Hepatocyte (in vitro differentiated cells): ENCODE measurements at regions not wholly inside any gene's neighbourhood (a gene's known extent, or its start where the extent isn't known, plus 50 kb on each side); places are given as distances from the start of the nearest gene placed in this dataset.
"Not testable (repeated sequence)": the region's sequence is repeated elsewhere in the genome, so short reads cannot be mapped to it uniquely, and the experiment has no call there.

Experiments used
- DNase-seq: peaks from one replicate; pipeline ENCODE4 v3.0.0-alpha.2; 2016; ENCODE audit warnings: low spot score
- H2AFZ ChIP-seq: fragments of 200-600 bp; sonication (generic); 2 replicates; pipeline ENCODE4 v1.6.0; 2016; ENCODE audit warnings: antibody characterized with exemption, mild to moderate bottlenecking
- H3K27ac ChIP-seq: fragments of 200-600 bp; sonication (generic); 2 replicates; pipeline ENCODE4 v1.5.1; 2016; ENCODE audit warnings: mild to moderate bottlenecking
- H3K27me3 ChIP-seq: fragments of 200-600 bp; sonication (generic); 2 replicates; pipeline ENCODE4 v1.6.1; 2016
- H3K36me3 ChIP-seq: fragments of 200-600 bp; sonication (generic); replicated peaks from 2 replicates; pipeline ENCODE4 v1.5.1; 2016; ENCODE audit warnings: low read depth; ENCODE audit not compliant: insufficient read depth
- H3K4me1 ChIP-seq: fragments of 200-600 bp; sonication (generic); 2 replicates; pipeline ENCODE4 v1.5.1; 2016; ENCODE audit warnings: mild to moderate bottlenecking, moderate library complexity; ENCODE audit not compliant: insufficient read depth
- H3K4me2 ChIP-seq: fragments of 200-600 bp; sonication (generic); 2 replicates; pipeline ENCODE4 v1.6.0; 2016
- H3K4me3 ChIP-seq: fragments of 200-600 bp; sonication (generic); 2 replicates; pipeline ENCODE4 v1.5.1; 2016; ENCODE audit warnings: mild to moderate bottlenecking
- H3K79me2 ChIP-seq: fragments of 200-600 bp; sonication (generic); 2 replicates; pipeline ENCODE4 v1.6.0; 2017; ENCODE audit warnings: mild to moderate bottlenecking
- H3K9me2 ChIP-seq: fragments of 200-600 bp; sonication (generic); replicated peaks from 2 replicates; pipeline ENCODE4 v1.6.0; 2017; ENCODE audit warnings: mild to moderate bottlenecking; ENCODE audit not compliant: insufficient read depth
- H3K9me3 ChIP-seq: fragments of 200-600 bp; sonication (generic); 2 replicates; pipeline ENCODE4 v1.5.1; 2016; ENCODE audit warnings: low read depth, mild to moderate bottlenecking
- H4K20me1 ChIP-seq: fragments of 200-600 bp; sonication (generic); 2 replicates; pipeline ENCODE4 v1.6.0; 2016; ENCODE audit warnings: mild to moderate bottlenecking; ENCODE audit not compliant: insufficient read depth, poor library complexity, severe bottlenecking
- EZH2 ChIP-seq: fragments of 200-600 bp; sonication (generic); IDR thresholded peaks from 2 replicates; pipeline ENCODE4 v1.6.1; 2016; ENCODE audit warnings: antibody characterized with exemption, mild to moderate bottlenecking, borderline replicate concordance
- EZH2phosphoT487 ChIP-seq: fragments of 200-600 bp; sonication (generic); IDR thresholded peaks from one replicate; pipeline ENCODE4 v1.6.1; 2018; ENCODE audit warnings: antibody characterized with exemption, mild to moderate bottlenecking, low read depth, moderate library complexity; ENCODE audit not compliant: unreplicated experiment, severe bottlenecking
- WGBS: methylation state at CpG from one replicate; pipeline ENCODE4 v1.1.6; 2016; ENCODE audit warnings: low lambda C conversion rate; ENCODE audit errors: missing lambda C conversion rate; 5-methylcytosine and 5-hydroxymethylcytosine counted together
- TF ChIP-seq, protein P1 (sequence below): fragments of 200-600 bp; sonication (generic); IDR thresholded peaks from 2 replicates; pipeline ENCODE4 v1.5.1; 2016; ENCODE audit warnings: antibody characterized with exemption, mild to moderate bottlenecking; ENCODE audit not compliant: poor library complexity

DNA sequence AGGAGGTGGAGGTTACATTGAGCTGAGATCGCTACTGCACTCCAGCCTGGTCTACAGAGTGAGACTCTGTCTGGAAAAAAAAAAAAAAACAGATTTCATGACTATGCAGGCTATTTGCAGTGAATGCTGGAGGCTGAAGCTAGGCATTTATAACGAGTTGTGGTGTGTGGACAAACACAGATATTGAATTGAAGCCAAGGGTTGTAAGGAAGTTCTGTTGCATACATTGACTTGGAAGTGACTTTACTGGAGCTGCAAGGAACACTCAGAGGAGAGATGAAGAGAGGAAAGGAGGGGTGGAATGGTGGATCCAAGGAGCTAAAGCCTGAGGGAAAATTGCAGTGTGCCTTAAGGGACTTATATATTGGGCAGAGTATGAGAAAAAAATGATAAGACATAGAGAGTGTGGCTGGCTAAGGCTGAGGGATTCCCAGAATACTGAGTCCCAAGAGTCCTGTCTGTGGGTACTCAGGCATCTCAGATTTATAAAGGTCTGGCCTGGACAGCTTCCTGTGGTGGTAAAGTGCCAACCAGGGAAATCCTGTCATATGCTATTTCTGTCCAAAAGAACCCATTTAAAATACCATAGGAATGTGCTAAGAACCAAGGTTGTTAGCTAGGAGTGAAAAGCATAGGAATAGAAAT lies 87.8 kb upstream of the GUCY1A1 start:
- 59% methylated on average over 2 of the region's 2 CpGs for WGBS
- Histone ChIP-seq H3K27ac (peak overlapping the region; percentile 42), H3K4me1 (no peaks in the 10 kb centered on the region), H3K79me2 (no peaks in the 10 kb centered on the region), H3K9me2 (no peaks in the 10 kb centered on the region), H2AFZ (no peak overlapping the region), H3K4me3 (no peak overlapping the region), H3K27me3 (no peaks in the 10 kb centered on the region), H4K20me1 (no peaks in the 10 kb centered on the region), H3K4me2 (no peak overlapping the region), H3K36me3 (no peaks in the 10 kb centered on the region), H3K9me3 (no peaks in the 10 kb centered on the region)
- TF ChIP-seq EZH2 (no peak), EZH2phosphoT487 (no peak)
- TF ChIP-seq, protein P1, sequence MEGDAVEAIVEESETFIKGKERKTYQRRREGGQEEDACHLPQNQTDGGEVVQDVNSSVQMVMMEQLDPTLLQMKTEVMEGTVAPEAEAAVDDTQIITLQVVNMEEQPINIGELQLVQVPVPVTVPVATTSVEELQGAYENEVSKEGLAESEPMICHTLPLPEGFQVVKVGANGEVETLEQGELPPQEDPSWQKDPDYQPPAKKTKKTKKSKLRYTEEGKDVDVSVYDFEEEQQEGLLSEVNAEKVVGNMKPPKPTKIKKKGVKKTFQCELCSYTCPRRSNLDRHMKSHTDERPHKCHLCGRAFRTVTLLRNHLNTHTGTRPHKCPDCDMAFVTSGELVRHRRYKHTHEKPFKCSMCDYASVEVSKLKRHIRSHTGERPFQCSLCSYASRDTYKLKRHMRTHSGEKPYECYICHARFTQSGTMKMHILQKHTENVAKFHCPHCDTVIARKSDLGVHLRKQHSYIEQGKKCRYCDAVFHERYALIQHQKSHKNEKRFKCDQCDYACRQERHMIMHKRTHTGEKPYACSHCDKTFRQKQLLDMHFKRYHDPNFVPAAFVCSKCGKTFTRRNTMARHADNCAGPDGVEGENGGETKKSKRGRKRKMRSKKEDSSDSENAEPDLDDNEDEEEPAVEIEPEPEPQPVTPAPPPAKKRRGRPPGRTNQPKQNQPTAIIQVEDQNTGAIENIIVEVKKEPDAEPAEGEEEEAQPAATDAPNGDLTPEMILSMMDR: no peak
- DNase-seq: no peak

DNA sequence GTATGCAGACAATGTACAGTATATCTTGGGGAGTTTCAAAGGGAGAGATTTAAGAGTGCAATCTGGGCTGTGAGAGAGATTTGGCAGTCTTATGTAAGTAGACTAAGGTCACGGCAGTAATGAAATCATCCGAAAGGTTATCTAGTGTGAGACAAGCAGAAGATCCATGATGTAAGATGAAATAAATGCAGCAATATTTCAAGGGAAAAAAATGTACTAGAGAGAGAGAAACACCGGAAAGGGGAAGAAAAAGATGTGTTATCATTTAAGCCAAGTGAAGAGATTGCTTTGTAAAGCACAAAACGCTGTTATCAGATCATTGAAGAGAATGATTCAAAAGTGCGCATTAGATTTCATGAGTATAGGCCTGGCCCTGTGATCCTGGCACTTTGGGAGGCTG lies 88.4 kb upstream of the GUCY1A1 start:
- Histone ChIP-seq H3K79me2 (no peaks in the 10 kb centered on the region), H2AFZ (no peak overlapping the region), H3K4me2 (no peak overlapping the region), H3K4me1 (no peaks in the 10 kb centered on the region), H3K9me3 (no peaks in the 10 kb centered on the region), H4K20me1 (no peaks in the 10 kb centered on the region), H3K27me3 (no peaks in the 10 kb centered on the region), H3K9me2 (no peaks in the 10 kb centered on the region), H3K36me3 (no peaks in the 10 kb centered on the region), H3K27ac (peak overlapping the region; percentile 42), H3K4me3 (no peak overlapping the region)
- 40% methylated on average over 5 of the region's 5 CpGs for WGBS
- TF ChIP-seq EZH2: no peak
- TF ChIP-seq, protein P1: no peak
- TF ChIP-seq EZH2phosphoT487: no peak
- no peak for DNase-seq

DNA sequence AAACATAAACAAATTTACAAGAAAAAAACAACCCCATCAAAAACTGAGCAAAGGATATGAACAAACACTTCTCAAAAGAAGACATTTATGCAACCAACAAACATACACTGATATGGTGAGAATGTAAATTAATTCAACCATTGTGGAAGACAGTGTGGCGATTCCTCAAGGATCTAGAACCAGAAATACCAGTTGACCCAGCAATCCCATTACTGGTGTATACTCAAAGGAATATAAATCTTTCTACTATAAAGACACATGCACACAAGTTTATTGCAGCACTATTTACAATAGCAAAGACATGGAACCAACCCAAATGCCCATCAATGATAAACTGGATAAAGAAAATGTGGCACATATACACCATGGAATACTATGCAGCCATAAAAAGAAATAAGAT lies 92.3 kb upstream of the GUCY1A1 start:
- H3K27me3 ChIP-seq, H3K9me2 ChIP-seq, H3K79me2 ChIP-seq, H3K36me3 ChIP-seq, H3K4me2 ChIP-seq, H4K20me1 ChIP-seq, H3K4me1 ChIP-seq, H3K9me3 ChIP-seq, H3K4me3 ChIP-seq, H3K27ac ChIP-seq, H2AFZ ChIP-seq, DNase-seq: not testable (repeated sequence)
- WGBS: 53% methylated on average over 1 of the region's 1 CpG

DNA sequence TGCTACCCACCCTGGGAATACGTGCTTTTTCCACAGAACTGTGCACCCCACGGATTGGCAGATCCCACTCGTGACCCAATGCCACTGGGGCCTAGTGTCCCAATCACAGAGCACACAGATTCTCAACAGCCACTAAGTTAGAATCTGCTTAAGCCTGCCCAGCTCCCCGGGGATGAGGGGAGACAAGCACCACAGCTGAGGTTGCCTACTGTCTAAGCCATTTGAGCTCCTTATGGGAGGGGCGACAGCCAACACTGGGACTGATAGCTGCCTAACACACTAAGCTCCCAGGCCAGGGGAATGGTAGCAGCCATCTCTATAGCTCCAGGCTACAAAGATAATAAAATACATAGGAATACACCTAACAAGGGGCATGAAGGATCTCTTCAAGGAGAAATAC lies 93.5 kb upstream of the GUCY1A1 start:
- no peaks in the 10 kb centered on the region for H4K20me1 ChIP-seq
- no peaks in the 10 kb centered on the region for H3K79me2 ChIP-seq
- DNase-seq: no peak

More for the DNA sequence above, 93.5 kb upstream of the GUCY1A1 start:
- no peak for TF ChIP-seq EZH2
- no peaks in the 10 kb centered on the region for H3K9me3 ChIP-seq
- 82% methylated on average over 5 of the region's 5 CpGs for WGBS
- H3K27ac ChIP-seq: no peak overlapping the region
- H3K4me1 ChIP-seq: no peaks in the 10 kb centered on the region
- H3K4me2 ChIP-seq: no peak overlapping the region
- H2AFZ ChIP-seq: no peak overlapping the region
- H3K36me3 ChIP-seq: no peaks in the 10 kb centered on the region
- no peaks in the 10 kb centered on the region for H3K9me2 ChIP-seq
- H3K4me3 ChIP-seq: no peak overlapping the region
- no peaks in the 10 kb centered on the region for H3K27me3 ChIP-seq
